ENCODE measurements at regions not wholly inside any gene's neighbourhood (a gene's known extent, or its start where the extent isn't known, plus 50 kb on each side); places are given as distances from the start of the nearest gene placed in this dataset.

GRCh38 chr20:9930142-9930541, 91.3 kb upstream of the PAK5 start (continued):
- TF ChIP-seq, protein P1, sequence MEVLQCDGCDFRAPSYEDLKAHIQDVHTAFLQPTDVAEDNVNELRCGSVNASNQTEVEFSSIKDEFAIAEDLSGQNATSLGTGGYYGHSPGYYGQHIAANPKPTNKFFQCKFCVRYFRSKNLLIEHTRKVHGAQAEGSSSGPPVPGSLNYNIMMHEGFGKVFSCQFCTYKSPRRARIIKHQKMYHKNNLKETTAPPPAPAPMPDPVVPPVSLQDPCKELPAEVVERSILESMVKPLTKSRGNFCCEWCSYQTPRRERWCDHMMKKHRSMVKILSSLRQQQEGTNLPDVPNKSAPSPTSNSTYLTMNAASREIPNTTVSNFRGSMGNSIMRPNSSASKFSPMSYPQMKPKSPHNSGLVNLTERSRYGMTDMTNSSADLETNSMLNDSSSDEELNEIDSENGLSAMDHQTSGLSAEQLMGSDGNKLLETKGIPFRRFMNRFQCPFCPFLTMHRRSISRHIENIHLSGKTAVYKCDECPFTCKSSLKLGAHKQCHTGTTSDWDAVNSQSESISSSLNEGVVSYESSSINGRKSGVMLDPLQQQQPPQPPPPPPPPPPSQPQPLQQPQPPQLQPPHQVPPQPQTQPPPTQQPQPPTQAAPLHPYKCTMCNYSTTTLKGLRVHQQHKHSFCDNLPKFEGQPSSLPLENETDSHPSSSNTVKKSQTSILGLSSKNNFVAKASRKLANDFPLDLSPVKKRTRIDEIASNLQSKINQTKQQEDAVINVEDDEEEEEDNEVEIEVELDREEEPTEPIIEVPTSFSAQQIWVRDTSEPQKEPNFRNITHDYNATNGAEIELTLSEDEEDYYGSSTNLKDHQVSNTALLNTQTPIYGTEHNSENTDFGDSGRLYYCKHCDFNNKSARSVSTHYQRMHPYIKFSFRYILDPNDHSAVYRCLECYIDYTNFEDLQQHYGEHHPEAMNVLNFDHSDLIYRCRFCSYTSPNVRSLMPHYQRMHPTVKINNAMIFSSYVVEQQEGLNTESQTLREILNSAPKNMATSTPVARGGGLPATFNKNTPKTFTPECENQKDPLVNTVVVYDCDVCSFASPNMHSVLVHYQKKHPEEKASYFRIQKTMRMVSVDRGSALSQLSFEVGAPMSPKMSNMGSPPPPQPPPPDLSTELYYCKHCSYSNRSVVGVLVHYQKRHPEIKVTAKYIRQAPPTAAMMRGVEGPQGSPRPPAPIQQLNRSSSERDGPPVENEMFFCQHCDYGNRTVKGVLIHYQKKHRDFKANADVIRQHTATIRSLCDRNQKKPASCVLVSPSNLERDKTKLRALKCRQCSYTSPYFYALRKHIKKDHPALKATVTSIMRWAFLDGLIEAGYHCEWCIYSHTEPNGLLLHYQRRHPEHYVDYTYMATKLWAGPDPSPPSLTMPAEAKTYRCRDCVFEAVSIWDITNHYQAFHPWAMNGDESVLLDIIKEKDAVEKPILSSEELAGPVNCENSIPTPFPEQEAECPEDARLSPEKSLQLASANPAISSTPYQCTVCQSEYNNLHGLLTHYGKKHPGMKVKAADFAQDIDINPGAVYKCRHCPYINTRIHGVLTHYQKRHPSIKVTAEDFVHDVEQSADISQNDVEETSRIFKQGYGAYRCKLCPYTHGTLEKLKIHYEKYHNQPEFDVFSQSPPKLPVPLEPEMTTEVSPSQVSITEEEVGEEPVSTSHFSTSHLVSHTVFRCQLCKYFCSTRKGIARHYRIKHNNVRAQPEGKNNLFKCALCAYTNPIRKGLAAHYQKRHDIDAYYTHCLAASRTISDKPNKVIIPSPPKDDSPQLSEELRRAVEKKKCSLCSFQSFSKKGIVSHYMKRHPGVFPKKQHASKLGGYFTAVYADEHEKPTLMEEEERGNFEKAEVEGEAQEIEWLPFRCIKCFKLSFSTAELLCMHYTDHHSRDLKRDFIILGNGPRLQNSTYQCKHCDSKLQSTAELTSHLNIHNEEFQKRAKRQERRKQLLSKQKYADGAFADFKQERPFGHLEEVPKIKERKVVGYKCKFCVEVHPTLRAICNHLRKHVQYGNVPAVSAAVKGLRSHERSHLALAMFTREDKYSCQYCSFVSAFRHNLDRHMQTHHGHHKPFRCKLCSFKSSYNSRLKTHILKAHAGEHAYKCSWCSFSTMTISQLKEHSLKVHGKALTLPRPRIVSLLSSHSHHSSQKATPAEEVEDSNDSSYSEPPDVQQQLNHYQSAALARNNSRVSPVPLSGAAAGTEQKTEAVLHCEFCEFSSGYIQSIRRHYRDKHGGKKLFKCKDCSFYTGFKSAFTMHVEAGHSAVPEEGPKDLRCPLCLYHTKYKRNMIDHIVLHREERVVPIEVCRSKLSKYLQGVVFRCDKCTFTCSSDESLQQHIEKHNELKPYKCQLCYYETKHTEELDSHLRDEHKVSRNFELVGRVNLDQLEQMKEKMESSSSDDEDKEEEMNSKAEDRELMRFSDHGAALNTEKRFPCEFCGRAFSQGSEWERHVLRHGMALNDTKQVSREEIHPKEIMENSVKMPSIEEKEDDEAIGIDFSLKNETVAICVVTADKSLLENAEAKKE (CRISPR knock-in tag; IDR thresholded peaks at IDR 0.05) = no peak
- no peak for TF ChIP-seq JUNB (IDR thresholded peaks at IDR 0.05; ENCODE audit: unreplicated experiment)
- no peak for TF ChIP-seq ZNF114 (CRISPR knock-in tag; IDR thresholded peaks at IDR 0.05)

GRCh38 chr20:9928955-9929354, 90.1 kb upstream of the PAK5 start:
- Mint-ChIP-seq H3K27me3 (ENCODE audit: insufficient read depth, low read depth, poor library complexity) (no peaks in the 10 kb centered on the region), H3K4me1 (peaks cover 5% of the 10 kb centered on the region; the same call in 1 of the 3 replicates)
- H2AFZ ChIP-seq = no peak overlapping the region
- TF ChIP-seq JUNB (IDR thresholded peaks at IDR 0.05; ENCODE audit: unreplicated experiment) = no peak
- no peak for TF ChIP-seq ZNF114 (CRISPR knock-in tag; IDR thresholded peaks at IDR 0.05)
- TF ChIP-seq, protein P1 (CRISPR knock-in tag; IDR thresholded peaks at IDR 0.05) = no peak
- TF ChIP-seq CREB1 (CRISPR knock-in tag; IDR thresholded peaks at IDR 0.05; ENCODE audit: low read depth) = no peak
- TF ChIP-seq STAT1 (IDR thresholded peaks at IDR 0.05; ENCODE audit: unreplicated experiment) = no peak
- TF ChIP-seq, protein P2, sequence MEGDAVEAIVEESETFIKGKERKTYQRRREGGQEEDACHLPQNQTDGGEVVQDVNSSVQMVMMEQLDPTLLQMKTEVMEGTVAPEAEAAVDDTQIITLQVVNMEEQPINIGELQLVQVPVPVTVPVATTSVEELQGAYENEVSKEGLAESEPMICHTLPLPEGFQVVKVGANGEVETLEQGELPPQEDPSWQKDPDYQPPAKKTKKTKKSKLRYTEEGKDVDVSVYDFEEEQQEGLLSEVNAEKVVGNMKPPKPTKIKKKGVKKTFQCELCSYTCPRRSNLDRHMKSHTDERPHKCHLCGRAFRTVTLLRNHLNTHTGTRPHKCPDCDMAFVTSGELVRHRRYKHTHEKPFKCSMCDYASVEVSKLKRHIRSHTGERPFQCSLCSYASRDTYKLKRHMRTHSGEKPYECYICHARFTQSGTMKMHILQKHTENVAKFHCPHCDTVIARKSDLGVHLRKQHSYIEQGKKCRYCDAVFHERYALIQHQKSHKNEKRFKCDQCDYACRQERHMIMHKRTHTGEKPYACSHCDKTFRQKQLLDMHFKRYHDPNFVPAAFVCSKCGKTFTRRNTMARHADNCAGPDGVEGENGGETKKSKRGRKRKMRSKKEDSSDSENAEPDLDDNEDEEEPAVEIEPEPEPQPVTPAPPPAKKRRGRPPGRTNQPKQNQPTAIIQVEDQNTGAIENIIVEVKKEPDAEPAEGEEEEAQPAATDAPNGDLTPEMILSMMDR (conservative IDR thresholded peaks at IDR 0.05; ENCODE audit: low read depth in 2 of 2) = no peak
- no peak for TF ChIP-seq POLR2AphosphoS5 (IDR thresholded peaks at IDR 0.05; ENCODE audit: low read depth)
- TF ChIP-seq ZNF331 (CRISPR knock-in tag; IDR thresholded peaks at IDR 0.05; ENCODE audit: low read depth) = no peak

More at GRCh38 chr20:9928955-9929354, 90.1 kb upstream of the PAK5 start:
- Histone ChIP-seq H3F3A (replicated peaks; ENCODE audit: low read depth) (no peaks in the 10 kb centered on the region), H3K4me2 (no peak overlapping the region), H3K36me3 (ENCODE audit: insufficient read depth) (no peaks in the 10 kb centered on the region), H3K27me3 (ENCODE audit: insufficient read depth) (no peaks in the 10 kb centered on the region), H4K20me1 (replicated peaks; ENCODE audit: insufficient read depth) (no peaks in the 10 kb centered on the region), H3K79me2 (replicated peaks; ENCODE audit: insufficient read depth) (no peaks in the 10 kb centered on the region), H3K9me2 (ENCODE audit: insufficient read depth) (peaks cover 4% of the 10 kb centered on the region; the same call in 1 of the 2 replicates), H3K27ac (ENCODE audit: low read depth) (no peak overlapping the region), H3K4me1 (ENCODE audit: insufficient read depth) (no peaks in the 10 kb centered on the region), H3K4me3 (no peak overlapping the region)
- Mint-ChIP-seq H3K36me3 (ENCODE audit: low read depth) (no peaks in the 10 kb centered on the region), H3K4me3 (no peak overlapping the region), H3K9me3 (no peaks in the 10 kb centered on the region), H3K27ac (no peak overlapping the region)
- ATAC-seq (no peak), DNase-seq (ENCODE audit: low spot score) (no peak)
